GM10266 (cell line): ENCODE measurements at regions not wholly inside any gene's neighbourhood (a gene's known extent, or its start where the extent isn't known, plus 50 kb on each side); places are given as distances from the start of the nearest gene placed in this dataset.

Experiments
- DNase-seq: peaks from one replicate; pipeline ENCODE4 v3.0.0; 2012; ENCODE audit errors: extremely low spot score
- TF ChIP-seq, protein P1 (sequence below): IDR thresholded peaks from 2 replicates; pipeline ENCODE4 v1.5.1; 2012; ENCODE audit warnings: mild to moderate bottlenecking, low read depth; ENCODE audit not compliant: control insufficient read depth, insufficient read depth; ENCODE audit errors: missing control alignments

DNA sequence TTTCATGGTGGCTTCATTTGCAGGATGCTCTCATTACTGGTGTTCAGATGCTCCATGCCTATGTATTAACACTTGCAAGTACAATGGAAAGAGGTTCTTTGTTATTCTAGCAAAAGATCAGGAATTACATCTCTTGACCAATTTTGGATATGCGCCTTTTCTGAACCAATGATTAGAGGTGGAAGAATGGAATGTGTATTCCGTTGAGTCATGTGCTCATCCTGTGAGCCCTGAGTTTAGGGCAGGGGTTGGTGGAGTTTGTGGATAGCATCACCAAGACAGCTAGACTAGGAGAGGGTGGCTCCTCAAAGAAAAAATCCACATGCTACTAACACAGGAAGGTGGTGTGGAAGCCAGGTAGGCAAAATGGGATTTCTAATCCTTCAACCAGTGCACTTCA, 80.7 kb upstream of the SLC25A26 start:
- DNase-seq: no peak
- TF ChIP-seq, protein P1, sequence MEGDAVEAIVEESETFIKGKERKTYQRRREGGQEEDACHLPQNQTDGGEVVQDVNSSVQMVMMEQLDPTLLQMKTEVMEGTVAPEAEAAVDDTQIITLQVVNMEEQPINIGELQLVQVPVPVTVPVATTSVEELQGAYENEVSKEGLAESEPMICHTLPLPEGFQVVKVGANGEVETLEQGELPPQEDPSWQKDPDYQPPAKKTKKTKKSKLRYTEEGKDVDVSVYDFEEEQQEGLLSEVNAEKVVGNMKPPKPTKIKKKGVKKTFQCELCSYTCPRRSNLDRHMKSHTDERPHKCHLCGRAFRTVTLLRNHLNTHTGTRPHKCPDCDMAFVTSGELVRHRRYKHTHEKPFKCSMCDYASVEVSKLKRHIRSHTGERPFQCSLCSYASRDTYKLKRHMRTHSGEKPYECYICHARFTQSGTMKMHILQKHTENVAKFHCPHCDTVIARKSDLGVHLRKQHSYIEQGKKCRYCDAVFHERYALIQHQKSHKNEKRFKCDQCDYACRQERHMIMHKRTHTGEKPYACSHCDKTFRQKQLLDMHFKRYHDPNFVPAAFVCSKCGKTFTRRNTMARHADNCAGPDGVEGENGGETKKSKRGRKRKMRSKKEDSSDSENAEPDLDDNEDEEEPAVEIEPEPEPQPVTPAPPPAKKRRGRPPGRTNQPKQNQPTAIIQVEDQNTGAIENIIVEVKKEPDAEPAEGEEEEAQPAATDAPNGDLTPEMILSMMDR: no peak

DNA sequence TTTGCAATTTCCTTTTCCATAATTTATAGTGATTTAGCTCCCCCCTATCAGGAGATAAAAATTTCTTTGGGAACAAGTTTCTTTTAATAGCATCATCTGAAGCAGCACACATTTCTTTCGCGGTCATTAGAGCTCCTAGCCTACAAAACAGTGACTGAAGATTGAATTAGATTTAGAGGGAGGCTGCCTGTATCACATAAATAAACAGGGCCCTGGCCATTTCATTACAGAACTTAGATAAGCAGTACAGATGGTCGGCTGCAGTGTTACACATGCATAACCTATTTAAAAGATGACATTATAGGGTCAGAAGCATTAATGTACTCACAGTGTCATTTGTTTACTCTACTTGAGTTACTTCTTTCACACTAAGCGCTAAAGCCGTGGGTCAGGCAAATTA, 81.4 kb upstream of the SLC25A26 start:
- DNase-seq: no peak
- TF ChIP-seq, protein P1: no peak

GRCh38 chr3:66138336-66139313, 82.2 kb upstream of the SLC25A26 start:
- DNase-seq: peak; percentile 41
- TF ChIP-seq, protein P1: peak; percentile 53

- no peak for DNase-seq
- TF ChIP-seq, protein P1: no peak
Observed at GRCh38 chr3:66136597-66136996, 84.2 kb upstream of the SLC25A26 start.

DNA sequence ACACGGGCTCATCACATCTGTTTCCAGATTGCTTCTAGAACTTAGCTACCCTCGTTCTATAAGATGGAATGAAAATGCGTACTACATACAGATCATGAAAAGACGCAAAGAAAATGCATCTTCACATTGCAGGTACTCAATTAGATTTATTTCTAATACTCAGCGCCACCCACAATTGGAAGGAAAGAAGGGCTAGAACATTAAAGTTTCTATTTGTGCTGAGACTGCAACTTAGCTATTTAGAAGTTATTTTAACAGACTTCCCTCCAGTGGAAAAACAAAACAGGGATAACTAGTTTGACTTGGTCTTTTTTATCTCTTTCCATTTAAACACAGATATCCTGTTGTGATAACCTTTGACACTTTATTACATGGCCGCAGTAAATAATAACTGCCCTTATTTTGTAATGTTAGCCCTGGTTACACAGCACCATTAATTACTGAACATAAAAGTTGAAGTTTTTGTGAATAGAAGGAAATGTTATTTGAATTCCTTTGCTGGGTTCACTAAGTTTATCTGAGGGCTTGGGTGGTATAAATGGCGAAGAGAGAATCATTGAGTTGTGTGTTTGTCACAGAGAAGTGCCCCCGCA, 86.9 kb upstream of the SLC25A26 start:
- no peak for DNase-seq
- TF ChIP-seq, protein P1: no peak

DNA sequence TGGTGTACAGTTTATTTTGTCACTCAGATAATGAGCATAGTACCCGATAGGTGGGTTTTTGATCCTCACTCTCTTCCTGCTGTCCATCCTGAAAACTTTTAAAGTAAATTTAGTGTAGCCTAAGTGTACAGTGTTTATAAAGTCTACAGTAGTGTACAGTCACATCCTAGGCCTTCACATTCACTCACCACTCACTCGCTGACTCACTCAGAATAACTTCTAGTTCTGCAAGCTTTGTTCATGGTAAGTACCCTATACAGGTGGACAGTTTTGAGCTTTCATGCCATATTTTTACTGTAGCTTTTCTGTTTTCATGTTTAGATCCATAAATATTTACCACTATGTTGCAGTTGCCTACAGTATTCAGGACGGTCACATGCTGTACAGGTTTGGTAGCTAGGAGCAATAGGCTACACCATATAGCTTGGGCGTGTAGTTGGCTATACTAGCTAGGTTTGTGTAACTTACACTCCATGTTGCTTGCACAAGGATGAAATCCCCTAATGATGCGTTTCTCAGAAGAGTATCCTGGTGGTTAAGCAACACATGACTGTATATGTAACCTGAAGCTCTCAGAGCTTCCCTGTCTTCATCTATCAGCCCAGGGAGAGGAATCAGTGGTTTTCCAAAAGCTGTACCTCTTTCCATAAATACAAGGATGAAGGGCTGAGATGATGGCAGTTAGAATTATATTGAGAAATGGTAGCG, 87.6 kb upstream of the SLC25A26 start:
- TF ChIP-seq, protein P1: no peak
- no peak for DNase-seq
